Panc1 (cell line): ENCODE measurements at regions not wholly inside any gene's neighbourhood (a gene's known extent, or its start where the extent isn't known, plus 50 kb on each side); places are given as distances from the start of the nearest gene placed in this dataset.

Source experiments
- ATAC-seq: fragments of 200-7000 bp; cut with Tn5 transposase; 2 replicates; pipeline ENCODE4 v1.9.1; 2020; ENCODE audit warnings: mild to moderate bottlenecking, moderate library complexity
- BruUV-seq: library from RNA; stranded (reverse); fragments of 400-500 nt; replicated peaks from 2 replicates; lab custom pipeline; 2021; lab: Mats Ljungman, UMichigan
- CTCF ChIA-PET: fragments of 300-600 bp; sonication (Branson Sonifier 250); formaldehyde crosslinking; loops from one replicate; lab custom pipeline; 2022; ENCODE audit warnings: antibody characterized with exemption; lab: Charles Lee
- POLR2A ChIA-PET: fragments of 300-600 bp; sonication (Branson Sonifier 250); formaldehyde crosslinking; loops from one replicate; lab custom pipeline; 2022; ENCODE audit warnings: antibody characterized with exemption; lab: Charles Lee
- DNase-seq: peaks from one replicate; pipeline ENCODE4 v3.0.0-alpha.2; 2010; ENCODE audit warnings: low read depth, low spot score
- H3K27ac ChIP-seq: 2 replicates; pipeline ENCODE4 v1.5.1; 2011; ENCODE audit warnings: mild to moderate bottlenecking, low read length, inconsistent platforms
- H3K27me3 ChIP-seq: fragments of 200-500 bp; sonication (Bioruptor generic); 2 replicates; pipeline ENCODE4 v1.6.0; 2014; ENCODE audit warnings: low read length, inconsistent platforms; ENCODE audit not compliant: control insufficient read depth, insufficient read depth
- H3K36me3 ChIP-seq: fragments of 200-500 bp; sonication (Bioruptor generic); 2 replicates; pipeline ENCODE4 v1.5.1; 2014; ENCODE audit warnings: inconsistent platforms, mild to moderate bottlenecking, low read length, moderate library complexity; ENCODE audit not compliant: control insufficient read depth, insufficient read depth
- H3K4me1 ChIP-seq: 2 replicates; pipeline ENCODE4 v1.5.1; 2011; ENCODE audit warnings: inconsistent platforms, mild to moderate bottlenecking, low read length, moderate library complexity; ENCODE audit not compliant: control insufficient read depth, insufficient read depth
- H3K4me3 ChIP-seq, 2 experiments: 2 replicates each; pipeline ENCODE4 v1.5.1; 2011 to 2012; ENCODE audit warnings: low read depth in 2 of 2, low read length in 2 of 2, mild to moderate bottlenecking in 2 of 2, inconsistent platforms in 1 of 2, moderate library complexity in 1 of 2
- H3K9me3 ChIP-seq: fragments of 200-500 bp; sonication (Bioruptor generic); 2 replicates; pipeline ENCODE4 v1.5.1; 2014; ENCODE audit warnings: low read depth, mild to moderate bottlenecking, inconsistent platforms, low read length, moderate library complexity; ENCODE audit not compliant: control insufficient read depth, insufficient read depth
- POLR2AphosphoS5 ChIP-seq: IDR thresholded peaks from 2 replicates; pipeline ENCODE4 v1.6.1; 2012; ENCODE audit warnings: mild to moderate bottlenecking, low read depth, low read length, moderate library complexity
- SIN3A ChIP-seq: IDR thresholded peaks from 2 replicates; pipeline ENCODE4 v1.6.1; 2012; ENCODE audit warnings: low read depth, mild to moderate bottlenecking, low read length, moderate library complexity, borderline replicate concordance; ENCODE audit not compliant: insufficient read depth
- TCF7L2 ChIP-seq: IDR thresholded peaks from 2 replicates; pipeline ENCODE4 v1.6.1; 2011; ENCODE audit warnings: mild to moderate bottlenecking, low read depth, low read length, inconsistent platforms
- in situ Hi-C: cut with HindIII; loops from 2 replicates; pipeline ENCODE4 v1.10.0; 2016; ENCODE audit warnings: low sequenced_read_pairs, low pct_unique_long_range_greater_than_20kb
- intact Hi-C: fragments of 100-400 bp; cut with micrococcal nuclease; formaldehyde crosslinking; loops from one replicate; pipeline ENCODE4 v1.10.0; 2022; ENCODE audit not compliant: unreplicated experiment
- TF ChIP-seq, protein P1 (sequence below): fragments of 450-650 bp; IDR thresholded peaks from 2 replicates; pipeline ENCODE4 v1.5.1; 2017; ENCODE audit warnings: mild to moderate bottlenecking
- TF ChIP-seq, protein P2 (sequence below), 2 experiments: IDR thresholded peaks; 2 replicates each; pipeline ENCODE4 v1.6.1; 2011 to 2012; ENCODE audit warnings: low read depth in 2 of 2, control low read depth in 1 of 2, low read length in 1 of 2, mild to moderate bottlenecking in 1 of 2, moderate library complexity in 1 of 2; ENCODE audit not compliant: insufficient read depth in 1 of 2

DNA sequence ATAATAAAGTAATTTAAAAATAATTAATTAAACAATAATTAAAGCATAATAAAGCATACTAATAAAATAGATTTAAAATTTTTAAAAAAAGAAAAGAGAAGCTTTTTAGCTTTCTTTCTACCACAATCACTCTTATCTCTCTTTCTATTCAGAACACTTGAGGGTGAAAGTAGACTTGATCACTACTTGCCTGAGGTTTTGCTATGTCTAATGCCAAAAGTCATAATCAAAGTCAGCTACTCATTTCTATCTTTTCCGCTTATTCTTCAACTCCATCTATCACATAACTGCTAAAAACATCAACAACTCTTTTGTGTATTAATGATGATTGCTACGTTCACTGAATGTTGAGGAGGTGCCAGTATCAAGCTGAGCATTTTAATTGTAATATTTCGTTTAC lies 202.0 kb upstream of the KRR1 start:
- no peaks in the 10 kb centered on the region for H3K36me3 ChIP-seq
- DNase-seq (no peak), ATAC-seq (no peak)
- H3K4me1 ChIP-seq = peaks cover 52% of the 10 kb centered on the region
- peak overlapping the region; percentile 100 for H3K27ac ChIP-seq
- ChIA-PET CTCF (interaction anchor here (0.7 kb wide), 1 partner anchor 14 kb away, joined by 5 read pairs; no protein-coding TSS in a partner anchor), POLR2A (interaction anchor here (0.6 kb wide), 1 partner anchor 383 kb away, joined by 3 read pairs; the partner anchor contains the start of gene CAPS2)
- in situ Hi-C loops (no loop called here), intact Hi-C loops (no loop called here)
- H3K4me3 ChIP-seq = no peak overlapping the region
- H3K9me3 ChIP-seq = peaks cover 5% of the 10 kb centered on the region; the same call in 1 of the 2 replicates
- TF ChIP-seq TCF7L2 (no peak), POLR2AphosphoS5 (no peak)
- no peaks in the 10 kb centered on the region for H3K27me3 ChIP-seq
- BruUV-seq = no TSS peak

DNA sequence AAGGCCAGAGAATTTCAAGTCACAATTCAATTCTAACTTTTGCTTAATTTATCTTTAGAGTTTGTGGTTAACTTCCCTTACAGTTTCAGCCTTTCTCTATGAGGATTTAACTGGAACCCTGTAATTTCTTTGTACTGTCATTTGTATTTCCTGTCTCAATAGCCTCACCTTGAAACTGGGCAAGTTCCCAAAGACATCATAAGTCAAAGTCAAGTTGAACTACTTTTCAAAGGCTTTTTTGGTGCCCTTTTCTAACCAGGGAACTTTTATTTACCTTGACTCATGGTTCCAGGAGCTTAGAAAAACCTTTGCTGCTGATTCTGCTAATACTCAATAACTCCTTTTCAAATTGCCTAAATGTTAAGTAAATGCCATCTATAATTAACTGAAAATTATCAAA lies 200.8 kb upstream of the KRR1 start:
- intact Hi-C loops = no loop called here
- peak; percentile 69 for TF ChIP-seq TCF7L2
- TF ChIP-seq SIN3A = no peak
- TF ChIP-seq, protein P1, sequence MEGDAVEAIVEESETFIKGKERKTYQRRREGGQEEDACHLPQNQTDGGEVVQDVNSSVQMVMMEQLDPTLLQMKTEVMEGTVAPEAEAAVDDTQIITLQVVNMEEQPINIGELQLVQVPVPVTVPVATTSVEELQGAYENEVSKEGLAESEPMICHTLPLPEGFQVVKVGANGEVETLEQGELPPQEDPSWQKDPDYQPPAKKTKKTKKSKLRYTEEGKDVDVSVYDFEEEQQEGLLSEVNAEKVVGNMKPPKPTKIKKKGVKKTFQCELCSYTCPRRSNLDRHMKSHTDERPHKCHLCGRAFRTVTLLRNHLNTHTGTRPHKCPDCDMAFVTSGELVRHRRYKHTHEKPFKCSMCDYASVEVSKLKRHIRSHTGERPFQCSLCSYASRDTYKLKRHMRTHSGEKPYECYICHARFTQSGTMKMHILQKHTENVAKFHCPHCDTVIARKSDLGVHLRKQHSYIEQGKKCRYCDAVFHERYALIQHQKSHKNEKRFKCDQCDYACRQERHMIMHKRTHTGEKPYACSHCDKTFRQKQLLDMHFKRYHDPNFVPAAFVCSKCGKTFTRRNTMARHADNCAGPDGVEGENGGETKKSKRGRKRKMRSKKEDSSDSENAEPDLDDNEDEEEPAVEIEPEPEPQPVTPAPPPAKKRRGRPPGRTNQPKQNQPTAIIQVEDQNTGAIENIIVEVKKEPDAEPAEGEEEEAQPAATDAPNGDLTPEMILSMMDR = no peak
- no peaks in the 10 kb centered on the region for H3K36me3 ChIP-seq
- no peaks in the 10 kb centered on the region for H3K27me3 ChIP-seq
- POLR2A ChIA-PET = interaction anchor here (0.6 to 0.7 kb wide), 2 partner anchors 45 to 318 kb away, joined by 3 read pairs; no protein-coding TSS in a partner anchor
- ATAC-seq (0 out of 2 replicates have a peak, but pooled peaks have one; percentile 18), DNase-seq (peak; percentile 71)
- CTCF ChIA-PET = interaction anchor here (0.7 kb wide), 1 partner anchor 91 kb away, joined by 9 read pairs; no protein-coding TSS in a partner anchor
- BruUV-seq = no TSS peak
- H3K9me3 ChIP-seq = peaks cover 5% of the 10 kb centered on the region; the same call in 1 of the 2 replicates
- in situ Hi-C loops = no loop called here
- H3K4me3 ChIP-seq = no peak overlapping the region
- peak overlapping the region; percentile 100 for H3K27ac ChIP-seq
- peaks cover 59% of the 10 kb centered on the region for H3K4me1 ChIP-seq

DNA sequence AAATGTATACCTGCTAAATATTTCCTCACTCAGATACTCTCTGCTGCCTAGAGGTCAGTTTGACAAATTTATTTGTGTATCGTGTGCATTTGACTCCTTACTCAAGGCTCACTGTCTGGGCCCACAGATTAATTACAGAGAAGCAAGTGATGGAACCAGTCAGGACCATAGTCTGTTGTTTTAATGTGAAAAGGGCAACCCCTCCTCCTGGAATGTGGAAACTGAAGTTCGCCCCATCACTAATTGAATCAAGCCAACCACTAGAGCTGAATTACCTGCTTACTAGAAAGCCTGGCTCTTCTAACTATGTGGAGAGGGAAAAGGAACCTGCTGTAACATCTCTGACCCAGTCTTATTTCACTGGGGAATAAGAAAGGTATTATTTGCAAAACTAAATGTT lies 199.9 kb upstream of the KRR1 start:
- ATAC-seq = no peak
- intact Hi-C loops (no loop called here), in situ Hi-C loops (no loop called here)
- BruUV-seq = no TSS peak
- Histone ChIP-seq H3K27me3 (no peaks in the 10 kb centered on the region), H3K9me3 (peaks cover 5% of the 10 kb centered on the region; the same call in 1 of the 2 replicates), H3K36me3 (no peaks in the 10 kb centered on the region), H3K27ac (peak overlapping the region; percentile 100), H3K4me3 (no peak overlapping the region), H3K4me1 (peaks cover 68% of the 10 kb centered on the region)
- no peak for DNase-seq
- CTCF ChIA-PET = no interaction called here
- POLR2A ChIA-PET = no interaction called here
- TF ChIP-seq SIN3A (no peak), TCF7L2 (no peak), POLR2AphosphoS5 (no peak)
- TF ChIP-seq, protein P1 = no peak
- TF ChIP-seq, protein P2, sequence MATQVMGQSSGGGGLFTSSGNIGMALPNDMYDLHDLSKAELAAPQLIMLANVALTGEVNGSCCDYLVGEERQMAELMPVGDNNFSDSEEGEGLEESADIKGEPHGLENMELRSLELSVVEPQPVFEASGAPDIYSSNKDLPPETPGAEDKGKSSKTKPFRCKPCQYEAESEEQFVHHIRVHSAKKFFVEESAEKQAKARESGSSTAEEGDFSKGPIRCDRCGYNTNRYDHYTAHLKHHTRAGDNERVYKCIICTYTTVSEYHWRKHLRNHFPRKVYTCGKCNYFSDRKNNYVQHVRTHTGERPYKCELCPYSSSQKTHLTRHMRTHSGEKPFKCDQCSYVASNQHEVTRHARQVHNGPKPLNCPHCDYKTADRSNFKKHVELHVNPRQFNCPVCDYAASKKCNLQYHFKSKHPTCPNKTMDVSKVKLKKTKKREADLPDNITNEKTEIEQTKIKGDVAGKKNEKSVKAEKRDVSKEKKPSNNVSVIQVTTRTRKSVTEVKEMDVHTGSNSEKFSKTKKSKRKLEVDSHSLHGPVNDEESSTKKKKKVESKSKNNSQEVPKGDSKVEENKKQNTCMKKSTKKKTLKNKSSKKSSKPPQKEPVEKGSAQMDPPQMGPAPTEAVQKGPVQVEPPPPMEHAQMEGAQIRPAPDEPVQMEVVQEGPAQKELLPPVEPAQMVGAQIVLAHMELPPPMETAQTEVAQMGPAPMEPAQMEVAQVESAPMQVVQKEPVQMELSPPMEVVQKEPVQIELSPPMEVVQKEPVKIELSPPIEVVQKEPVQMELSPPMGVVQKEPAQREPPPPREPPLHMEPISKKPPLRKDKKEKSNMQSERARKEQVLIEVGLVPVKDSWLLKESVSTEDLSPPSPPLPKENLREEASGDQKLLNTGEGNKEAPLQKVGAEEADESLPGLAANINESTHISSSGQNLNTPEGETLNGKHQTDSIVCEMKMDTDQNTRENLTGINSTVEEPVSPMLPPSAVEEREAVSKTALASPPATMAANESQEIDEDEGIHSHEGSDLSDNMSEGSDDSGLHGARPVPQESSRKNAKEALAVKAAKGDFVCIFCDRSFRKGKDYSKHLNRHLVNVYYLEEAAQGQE (IDR thresholded peaks at IDR 0.05; ENCODE audit: insufficient read depth in 1 of 2, low read depth in 2 of 2, low read length in 1 of 2) = no peak
